HepG2 (cell line): ENCODE measurements at regions not wholly inside any gene's neighbourhood (a gene's known extent, or its start where the extent isn't known, plus 50 kb on each side); places are given as distances from the start of the nearest gene placed in this dataset.

Experiments used
- ATAC-seq: fragments of 200-7000 bp; cut with Tn5 transposase; 3 replicates; pipeline ENCODE4 v1.9.1; 2020; ENCODE audit warnings: mild to moderate bottlenecking, moderate library complexity
- BruUV-seq: library from RNA; stranded (reverse); fragments of 400-500 nt; replicated peaks from 2 replicates; lab custom pipeline; 2021; lab: Mats Ljungman, UMichigan
- CTCF ChIA-PET: fragments of 300-600 bp; formaldehyde crosslinking; extraction: SDS; loops from one replicate; lab custom pipeline; 2021; ENCODE audit warnings: low total read pairs, inconsistent platforms, low intra/inter-chr PET ratio; lab: Yijun Ruan, JAX
- POLR2A ChIA-PET: fragments of 350-600 bp; sonication (Branson Sonifier 250); formaldehyde crosslinking; loops from one replicate; lab custom pipeline; 2020; ENCODE audit warnings: antibody characterized with exemption, inconsistent platforms; lab: Yijun Ruan, JAX
- DNase-seq: peaks from one replicate; pipeline ENCODE4 v3.0.0-alpha.2; 2015; ENCODE audit warnings: low spot score
- FAIRE-seq: peaks from 3 replicates; lab custom pipeline; 2011; peaks lifted over from hg19 to GRCh38; lab: Jason Lieb, UNC
- H2AFZ ChIP-seq: one replicate; pipeline ENCODE4 v1.6.1; 2011; ENCODE audit warnings: low read length, inconsistent platforms
- H3K27ac ChIP-seq: fragments of 300-600 bp; 3 replicates; pipeline ENCODE4 v1.8.0; 2011; ENCODE audit warnings: mixed run types, mild to moderate bottlenecking, mixed read lengths, low read length, inconsistent platforms; ENCODE audit not compliant: insufficient read depth; ENCODE audit errors: extremely low read length
- H3K27me3 ChIP-seq, 2 experiments: fragments of 200-600 bp in 1 of 2; 2 replicates in 1 of 2; 3 replicates in 1 of 2; pipeline versions ENCODE4 v1.6.0 to v1.8.0; 2011; ENCODE audit warnings: low read length in 2 of 2, mild to moderate bottlenecking in 2 of 2, moderate library complexity in 2 of 2, inconsistent platforms in 1 of 2; ENCODE audit not compliant: insufficient read depth in 2 of 2, control insufficient read depth in 1 of 2
- H3K36me3 ChIP-seq, 2 experiments: fragments of 200-600 bp in 1 of 2; replicated peaks in 1 of 2; 2 replicates in 1 of 2; 3 replicates in 1 of 2; pipeline versions ENCODE4 v1.5.1 to v1.8.0; 2011; ENCODE audit warnings: low read length in 2 of 2, inconsistent platforms in 1 of 2; ENCODE audit not compliant: insufficient read depth in 2 of 2, control insufficient read depth in 1 of 2
- H3K4me1 ChIP-seq: 2 replicates; pipeline ENCODE4 v1.5.1; 2012; ENCODE audit warnings: low read length, inconsistent platforms; ENCODE audit not compliant: insufficient read depth
- H3K4me2 ChIP-seq: 2 replicates; pipeline ENCODE4 v1.6.0; 2011; ENCODE audit warnings: low read depth, low read length, inconsistent platforms
- H3K4me3 ChIP-seq, 3 experiments: fragments of 200-600 bp in 1 of 3; sonication (generic), shearing (Covaris generic) in 1 of 3; replicated peaks in 1 of 3; 2 replicates each; pipeline ENCODE4 v1.5.1; 2011 to 2016; ENCODE audit warnings: low read length in 3 of 3, inconsistent platforms in 2 of 3, low read depth in 2 of 3, mild to moderate bottlenecking in 2 of 3, control low read depth in 1 of 3, mixed read lengths in 1 of 3; ENCODE audit not compliant: insufficient read depth in 1 of 3
- H3K79me2 ChIP-seq: one replicate; pipeline ENCODE4 v1.6.1; 2011; ENCODE audit warnings: low read length, inconsistent platforms; ENCODE audit not compliant: insufficient read depth
- H3K9ac ChIP-seq: 2 replicates; pipeline ENCODE4 v1.6.0; 2011; ENCODE audit warnings: mild to moderate bottlenecking, low read depth, low read length, inconsistent platforms; ENCODE audit not compliant: insufficient read depth
- H3K9me3 ChIP-seq: 2 replicates; pipeline ENCODE4 v1.5.1; 2012; ENCODE audit warnings: mild to moderate bottlenecking, low read length
- H4K20me1 ChIP-seq: 2 replicates; pipeline ENCODE4 v1.6.0; 2011; ENCODE audit warnings: inconsistent platforms, mild to moderate bottlenecking, low read length, moderate library complexity; ENCODE audit not compliant: insufficient read depth
- ATF7-NPFF ChIP-seq: sonication (generic); formaldehyde crosslinking; IDR thresholded peaks from 2 replicates; pipeline ENCODE4 v1.8.1; 2023; ENCODE audit warnings: mild to moderate bottlenecking, low read depth, missing genetic modification reagents, moderate library complexity
- FIP1L1 ChIP-seq: fragments of 200-400 bp; formaldehyde crosslinking; IDR thresholded peaks from 2 replicates; pipeline ENCODE4 v1.6.1; 2018; ENCODE audit warnings: low read depth, mild to moderate bottlenecking, low read length, moderate library complexity, borderline replicate concordance; ENCODE audit not compliant: insufficient read depth
- GATAD1 ChIP-seq: IDR thresholded peaks from 2 replicates; pipeline ENCODE4 v1.6.1; 2016; ENCODE audit warnings: missing genetic modification reagents, missing compliant biosample characterization
- SNAPC4 ChIP-seq: sonication (generic); formaldehyde crosslinking; IDR thresholded peaks from 2 replicates; pipeline ENCODE4 v1.4.0; 2020; ENCODE audit warnings: mild to moderate bottlenecking, missing genetic modification reagents
- TOPORS ChIP-seq: sonication (generic); formaldehyde crosslinking; IDR thresholded peaks from 2 replicates; pipeline ENCODE4 v1.8.0; 2023; ENCODE audit warnings: mild to moderate bottlenecking, missing genetic modification reagents
- ZNF609 ChIP-seq: sonication (generic); formaldehyde crosslinking; IDR thresholded peaks from 2 replicates; pipeline ENCODE4 v1.4.0; 2020; ENCODE audit warnings: mild to moderate bottlenecking, missing genetic modification reagents, borderline replicate concordance
- ZNF644 ChIP-seq: IDR thresholded peaks from 2 replicates; pipeline ENCODE4 v1.6.1; 2016; ENCODE audit warnings: low read depth
- ZNF709 ChIP-seq: sonication (generic); formaldehyde crosslinking; IDR thresholded peaks from 2 replicates; pipeline ENCODE4 v1.5.0; 2020; ENCODE audit warnings: mild to moderate bottlenecking, missing genetic modification reagents
- WGBS: methylation state at CpG from one replicate; pipeline ENCODE4 v1.1.6; 2017; ENCODE audit warnings: low lambda C conversion rate; 5-methylcytosine and 5-hydroxymethylcytosine counted together
- in situ Hi-C: cut with HindIII; loops from 2 replicates; pipeline ENCODE4 v1.10.0; 2017; ENCODE audit warnings: low pct_unique_long_range_greater_than_20kb; ENCODE audit not compliant: extremely low pct_ligation_motif_present
- intact Hi-C: fragments of 100-400 bp; cut with micrococcal nuclease; formaldehyde crosslinking; loops from one replicate; pipeline ENCODE4 v1.10.0; 2022; ENCODE audit not compliant: unreplicated experiment

GRCh38 chr7:26930201-26930600, 65.8 kb upstream of the SKAP2 start (continued):
- no peak for TF ChIP-seq SNAPC4
- TF ChIP-seq ATF7-NPFF (CRISPR knock-in tag), result no peak
- TF ChIP-seq ZNF709 (CRISPR knock-in tag), result no peak
- no peak for TF ChIP-seq ZNF644

GRCh38 chr7:26928703-26929347, 64.4 kb upstream of the SKAP2 start:
- Histone ChIP-seq H3K9me3 (no peaks in the 10 kb centered on the region), H3K79me2 (no peaks in the 10 kb centered on the region), H3K27me3 (peaks cover 0 to 14% of the 10 kb centered on the region in 2 experiments; a peak in 1 of 5 replicates), H2AFZ (no peak overlapping the region), H3K4me3 (no peak overlapping the region), H4K20me1 (no peaks in the 10 kb centered on the region)
- 3% methylated on average over 5 of the region's 5 CpGs for WGBS
- no peak for ATAC-seq
- POLR2A ChIA-PET, result no interaction called here
- no peak for TF ChIP-seq TOPORS
- no peak for TF ChIP-seq ZNF609 (CRISPR knock-in tag)
- TF ChIP-seq FIP1L1, result no peak
- TF ChIP-seq GATAD1 (CRISPR knock-in tag), result no peak
- TF ChIP-seq, all 625 proteins: peak for 0
- CTCF ChIA-PET, result no interaction called here
- FAIRE-seq, result no peak
- BruUV-seq, result no TSS peak
- DNase-seq, result no peak
- no peak overlapping the region for H3K27ac ChIP-seq
- no peaks in the 10 kb centered on the region for H3K36me3 ChIP-seq
- H3K4me2 ChIP-seq, result no peak overlapping the region
- H3K9ac ChIP-seq, result no peak overlapping the region
- in situ Hi-C loops (no loop called here), intact Hi-C loops (no loop called here)
- H3K4me1 ChIP-seq, result no peaks in the 10 kb centered on the region
